NCI-H1048 (cell line): ENCODE measurements at regions not wholly inside any gene's neighbourhood (a gene's known extent, or its start where the extent isn't known, plus 50 kb on each side); places are given as distances from the start of the nearest gene placed in this dataset.

Experiments used
- DNase-seq: peaks from one replicate; lab custom pipeline; 2025; lab: John Stamatoyannopoulos, UW

- DNase-seq: no peak
These were observed 260.6 kb upstream of the ESRRG start for GRCh38 chr1:216983823-216984222.

GRCh38 chr1:216961516-216961915 lies 238.3 kb upstream of the ESRRG start:
- DNase-seq: no peak

DNA sequence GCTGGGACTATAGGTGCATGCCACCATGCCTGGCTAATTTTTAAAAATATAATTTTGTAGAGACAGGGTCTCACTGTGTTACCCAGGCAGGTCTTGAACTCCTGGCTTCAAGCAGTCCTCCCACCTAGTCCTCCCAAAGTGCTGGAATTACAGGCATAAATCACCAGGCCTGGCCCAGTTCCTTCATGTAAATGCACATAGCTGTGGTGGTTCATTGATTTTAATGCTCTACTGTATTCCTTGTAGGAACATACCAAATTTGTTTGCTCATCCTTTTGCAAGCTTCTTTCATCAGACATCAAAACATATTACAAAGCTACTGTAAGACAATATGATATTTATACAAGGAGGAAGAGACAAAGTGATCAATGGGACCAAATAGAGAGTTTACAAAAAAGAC lies 237.5 kb upstream of the ESRRG start:
- no peak for DNase-seq

DNA sequence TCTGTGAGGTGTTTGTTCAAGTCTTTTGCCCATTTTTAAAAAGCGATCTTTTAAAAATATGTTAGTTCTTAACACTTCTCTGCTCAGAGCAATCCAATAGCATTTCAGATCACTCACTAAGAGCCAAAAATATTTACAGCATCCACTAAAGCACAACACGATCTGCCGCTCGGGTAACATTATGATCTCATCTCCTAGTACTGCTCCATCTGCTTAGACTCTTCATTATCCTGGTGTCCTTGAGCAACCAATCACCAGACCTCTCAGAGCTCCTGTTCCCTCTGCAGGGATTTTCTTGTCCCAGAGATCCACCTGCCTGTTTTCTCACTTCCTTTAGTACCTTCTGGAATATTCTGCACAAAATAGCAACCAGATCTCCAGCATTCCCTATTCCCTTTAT lies 235.3 kb upstream of the ESRRG start:
- DNase-seq: no peak

- DNase-seq: no peak
These were observed 230.3 kb upstream of the ESRRG start for GRCh38 chr1:216953495-216953894.

DNA sequence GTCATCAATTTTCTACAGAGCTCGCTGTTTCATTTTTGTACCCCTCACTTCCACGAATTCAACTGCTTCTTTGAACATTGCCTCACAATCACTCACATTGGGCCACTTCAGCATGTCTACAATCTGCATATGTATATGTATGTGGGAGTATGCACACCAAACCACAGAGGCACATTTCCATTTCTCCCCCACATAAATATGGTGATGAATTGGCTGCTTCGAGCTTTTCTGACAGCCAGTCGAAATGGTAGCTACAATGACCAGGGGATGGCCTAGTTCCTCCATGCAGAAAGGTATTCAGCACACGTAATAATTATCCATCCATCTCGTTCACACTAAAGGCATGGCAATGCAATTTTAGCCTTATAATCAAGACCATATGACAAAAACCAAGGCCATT lies 229.6 kb upstream of the ESRRG start:
- DNase-seq: no peak

DNA sequence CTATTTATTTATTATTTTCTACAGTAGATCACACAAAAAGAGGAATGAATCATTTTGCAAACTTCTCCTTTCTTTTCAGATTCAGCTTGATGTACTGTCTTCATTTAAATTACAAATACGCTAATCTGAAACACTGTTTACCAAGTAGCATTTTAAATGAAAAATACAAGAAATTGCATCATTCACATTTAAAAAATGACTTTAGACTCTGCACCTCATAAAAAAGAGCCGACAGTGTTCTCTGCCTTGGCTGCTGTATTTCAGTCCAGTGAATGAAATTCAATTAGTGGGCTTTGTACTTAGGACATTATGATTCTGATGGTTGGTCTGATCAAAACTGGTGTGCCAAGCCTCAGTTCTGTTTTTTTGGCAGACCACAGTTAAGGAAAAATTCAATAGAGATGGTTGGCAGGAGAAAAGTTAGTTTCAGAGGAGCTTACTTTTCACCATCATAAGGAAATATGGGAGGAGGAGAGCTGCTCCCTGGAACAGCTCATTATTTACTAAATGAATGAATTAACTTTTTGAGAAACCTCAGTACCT lies 222.4 kb upstream of the ESRRG start:
- no peak for DNase-seq

GRCh38 chr1:216944864-216945510 lies 221.8 kb upstream of the ESRRG start:
- no peak for DNase-seq

GRCh38 chr1:216937491-216937890 lies 214.3 kb upstream of the ESRRG start:
- no peak for DNase-seq

DNA sequence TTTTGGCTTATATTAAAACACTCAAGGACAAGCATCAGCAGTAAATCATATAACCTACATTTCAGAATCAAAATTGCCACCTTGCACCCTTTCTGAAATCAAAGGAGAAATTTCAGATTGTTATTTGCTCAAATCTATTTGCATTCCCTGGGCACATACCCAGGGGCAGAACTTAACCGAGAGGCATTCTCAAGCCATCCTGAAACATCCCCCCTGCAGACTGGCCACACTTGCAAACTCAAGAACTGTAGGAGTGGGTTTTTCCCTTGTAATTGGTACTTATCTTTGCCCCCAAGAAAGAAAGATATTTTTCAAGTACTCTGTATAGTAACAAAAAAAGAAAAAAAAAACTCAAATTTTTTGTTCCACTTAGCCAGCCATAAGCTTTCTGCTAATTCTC lies 213.6 kb upstream of the ESRRG start:
- DNase-seq: no peak

GRCh38 chr1:216935901-216936300 lies 212.7 kb upstream of the ESRRG start:
- no peak for DNase-seq

- no peak for DNase-seq
These were observed 209.2 kb upstream of the ESRRG start for GRCh38 chr1:216932424-216932823.

- no peak for DNase-seq
These were observed 206.8 kb upstream of the ESRRG start for GRCh38 chr1:216929870-216930582.

GRCh38 chr1:216927633-216928032 lies 204.4 kb upstream of the ESRRG start:
- no peak for DNase-seq

DNA sequence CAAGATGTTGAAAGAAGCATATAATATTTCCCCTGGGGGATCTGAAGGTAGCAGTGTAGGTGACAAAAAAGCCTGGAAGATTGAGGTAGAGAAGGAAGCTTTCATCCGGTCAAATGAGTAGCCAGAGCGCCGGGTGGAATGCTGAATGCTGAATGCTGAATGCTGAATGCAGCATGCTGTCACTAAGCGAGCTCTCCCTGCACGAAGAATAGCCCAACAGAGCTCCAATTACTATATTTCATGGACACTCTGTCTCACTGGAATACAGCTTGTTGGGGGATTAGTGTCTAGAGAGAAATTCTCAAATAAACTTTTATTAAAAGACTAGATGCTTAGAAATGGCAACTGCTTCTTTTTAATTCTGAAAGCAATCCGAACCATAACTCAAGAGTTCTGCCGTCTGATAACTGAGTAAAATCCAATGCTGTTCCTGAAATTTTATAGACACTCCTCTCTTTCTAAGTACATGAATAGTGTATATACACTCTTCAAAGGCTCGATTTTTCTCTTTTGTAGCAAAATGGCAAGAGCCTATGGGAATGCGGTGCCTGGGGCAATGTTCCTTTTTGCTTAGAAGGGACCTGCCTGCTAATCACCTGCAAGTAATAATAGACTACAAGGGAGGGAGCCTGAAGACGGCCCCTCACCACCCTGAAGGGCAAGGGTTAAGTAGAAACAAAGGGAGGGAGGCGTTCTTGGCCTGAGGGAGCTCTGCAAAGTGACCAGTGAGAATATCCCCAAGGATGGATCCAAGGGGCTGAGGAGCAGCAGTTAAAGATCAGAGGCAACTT lies 203.7 kb upstream of the ESRRG start:
- no peak for DNase-seq

DNA sequence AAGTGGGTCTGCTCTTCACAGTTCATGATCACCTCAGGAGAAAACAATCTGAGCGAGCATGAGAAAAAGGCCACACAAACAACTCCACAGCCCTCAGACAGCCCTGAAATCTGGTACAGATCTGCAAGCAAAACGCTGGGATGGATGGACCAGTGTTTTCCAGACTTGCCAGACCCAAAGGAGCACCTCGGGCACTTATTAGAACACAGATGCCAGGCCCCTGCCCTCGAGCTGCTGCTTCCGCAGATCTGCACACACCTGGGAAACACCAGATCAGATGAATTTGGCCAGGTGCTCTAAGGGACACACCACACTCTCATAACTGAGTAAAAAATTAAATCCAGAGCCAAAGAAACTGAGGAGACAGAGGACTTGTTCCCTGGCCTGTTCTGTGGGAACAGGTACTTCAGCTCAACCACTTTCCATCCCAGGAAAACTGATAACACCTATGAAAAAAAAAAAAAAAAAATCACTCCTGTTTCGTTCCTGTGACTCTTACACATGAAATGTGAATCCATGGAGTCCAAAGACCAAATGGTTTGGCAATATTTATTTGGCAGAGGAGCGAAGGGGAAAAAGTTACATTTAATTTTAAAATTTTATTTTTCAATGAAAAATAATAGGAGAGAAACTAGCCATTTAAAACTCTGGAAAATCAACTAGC lies 202.9 kb upstream of the ESRRG start:
- DNase-seq: no peak

DNA sequence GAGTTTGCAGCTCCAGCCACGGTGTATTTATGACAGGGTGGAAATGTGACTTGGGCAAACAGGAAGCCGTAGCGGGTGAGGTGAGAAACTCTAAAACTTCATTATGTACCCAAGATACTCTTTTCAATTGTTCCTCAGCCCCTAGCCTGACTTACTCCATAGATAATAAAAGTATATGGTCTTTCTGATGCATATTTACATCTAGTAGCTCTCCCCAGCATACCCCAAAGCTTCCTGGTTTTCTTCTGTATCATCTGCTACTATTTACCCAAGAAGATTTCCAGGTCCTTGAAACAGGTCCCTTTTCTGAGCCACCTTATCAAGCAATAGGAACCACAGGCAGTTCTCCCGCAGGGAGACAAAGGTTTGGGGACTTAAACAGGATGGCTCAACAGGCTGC lies 201.5 kb upstream of the ESRRG start:
- no peak for DNase-seq

- no peak for DNase-seq
These were observed 200.4 kb upstream of the ESRRG start for GRCh38 chr1:216923601-216924000.

DNA sequence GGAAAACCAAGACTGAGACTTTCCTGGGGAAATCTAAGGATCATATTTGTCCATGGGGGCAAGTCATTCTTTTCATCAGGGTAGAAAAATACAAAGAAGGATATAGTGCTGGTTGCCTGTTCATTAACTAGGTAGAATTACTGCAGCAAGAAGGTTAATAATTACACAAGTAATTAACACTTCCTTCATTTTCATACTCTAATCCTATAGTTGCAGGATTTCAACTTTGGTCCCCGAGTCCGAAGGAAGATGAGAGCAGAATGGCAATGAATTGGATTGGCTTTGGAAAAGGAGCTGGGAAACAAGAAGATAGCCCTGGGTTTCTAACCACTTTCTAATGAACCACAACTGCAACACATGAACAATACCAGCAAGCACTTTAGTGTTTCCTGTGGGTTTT lies 199.2 kb upstream of the ESRRG start:
- no peak for DNase-seq

GRCh38 chr1:216921866-216922265 lies 198.6 kb upstream of the ESRRG start:
- DNase-seq: no peak

- DNase-seq: no peak
These were observed 196.1 kb upstream of the ESRRG start for GRCh38 chr1:216919060-216919970.
